ENCODE measurements at regions not wholly inside any gene's neighbourhood (a gene's known extent, or its start where the extent isn't known, plus 50 kb on each side); places are given as distances from the start of the nearest gene placed in this dataset.

GRCh38 chr2:58985541-58985940, 744.4 kb upstream of the FANCL start:
- POLR2A ChIA-PET (ENCODE audit: unreplicated experiment) = no interaction called here
- Histone ChIP-seq H2AFZ (no peak overlapping the region), H3F3A (ENCODE audit: insufficient read depth, low read depth) (no peaks in the 10 kb centered on the region), H3K4me3 (no peak overlapping the region), H3K79me2 (ENCODE audit: low read depth) (no peaks in the 10 kb centered on the region), H3K4me2 (no peak overlapping the region), H4K20me1 (ENCODE audit: insufficient read depth) (no peaks in the 10 kb centered on the region), H3K4me1 (replicated peaks; ENCODE audit: insufficient read depth) (no peaks in the 10 kb centered on the region), H3K9me2 (ENCODE audit: insufficient read depth) (no peaks in the 10 kb centered on the region), H3K27ac (no peak overlapping the region), H3K36me3 (ENCODE audit: low read depth) (no peaks in the 10 kb centered on the region), H3K9me3 (ENCODE audit: insufficient read depth, low read depth) (no peaks in the 10 kb centered on the region), H3K27me3 (ENCODE audit: insufficient read depth, low read depth) (peaks cover 22% of the 10 kb centered on the region)
- intact Hi-C loops (cut with micrococcal nuclease; ENCODE audit: unreplicated experiment) = no loop called here
- BruUV-seq (replicated peaks) = no TSS peak
- no peak for TF ChIP-seq CTCF (conservative IDR thresholded peaks at IDR 0.05)
- no peak for TF ChIP-seq EZH2 (IDR thresholded peaks at IDR 0.05; ENCODE audit: low read depth)
- CTCF ChIA-PET = no interaction called here
- DNase-seq = no peak

DNA sequence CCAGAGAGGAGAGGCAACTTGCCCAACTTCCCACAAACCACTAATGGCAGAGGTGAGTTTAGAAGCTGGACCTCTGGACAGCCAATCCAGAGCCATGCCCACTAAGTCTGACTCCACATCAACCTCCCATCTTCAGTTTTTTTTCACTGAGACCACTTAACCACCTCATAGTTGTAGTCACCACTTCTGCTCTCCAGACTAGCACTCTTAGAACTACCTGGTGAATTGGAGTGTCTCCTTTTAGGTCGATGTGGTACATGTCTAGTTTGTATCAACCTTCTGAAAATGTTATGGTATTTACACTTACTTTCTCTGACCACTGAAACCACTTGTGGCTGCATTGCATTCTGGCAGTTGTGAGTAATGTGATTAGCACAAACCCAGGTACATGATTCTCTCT, 743.6 kb upstream of the FANCL start:
- no peaks in the 10 kb centered on the region for H3K9me3 ChIP-seq (ENCODE audit: insufficient read depth, low read depth)
- no peak overlapping the region for H3K4me2 ChIP-seq
- no peaks in the 10 kb centered on the region for H3K36me3 ChIP-seq (ENCODE audit: low read depth)
- H3F3A ChIP-seq (ENCODE audit: insufficient read depth, low read depth) = no peaks in the 10 kb centered on the region
- no peaks in the 10 kb centered on the region for H4K20me1 ChIP-seq (ENCODE audit: insufficient read depth)
- intact Hi-C loops (cut with micrococcal nuclease; ENCODE audit: unreplicated experiment) = no loop called here
- H3K9me2 ChIP-seq (ENCODE audit: insufficient read depth) = no peaks in the 10 kb centered on the region
- no peak overlapping the region for H3K27ac ChIP-seq
- ChIA-PET POLR2A (ENCODE audit: unreplicated experiment) (no interaction called here), CTCF (no interaction called here)
- no peaks in the 10 kb centered on the region for H3K4me1 ChIP-seq (replicated peaks; ENCODE audit: insufficient read depth)
- H3K4me3 ChIP-seq = no peak overlapping the region
- DNase-seq = no peak
- TF ChIP-seq CTCF (conservative IDR thresholded peaks at IDR 0.05) (no peak), EZH2 (IDR thresholded peaks at IDR 0.05; ENCODE audit: low read depth) (no peak)
- no TSS peak for BruUV-seq (replicated peaks)
- H2AFZ ChIP-seq = no peak overlapping the region
- H3K79me2 ChIP-seq (ENCODE audit: low read depth) = no peaks in the 10 kb centered on the region
- H3K27me3 ChIP-seq (ENCODE audit: insufficient read depth, low read depth) = peaks cover 23% of the 10 kb centered on the region

DNA sequence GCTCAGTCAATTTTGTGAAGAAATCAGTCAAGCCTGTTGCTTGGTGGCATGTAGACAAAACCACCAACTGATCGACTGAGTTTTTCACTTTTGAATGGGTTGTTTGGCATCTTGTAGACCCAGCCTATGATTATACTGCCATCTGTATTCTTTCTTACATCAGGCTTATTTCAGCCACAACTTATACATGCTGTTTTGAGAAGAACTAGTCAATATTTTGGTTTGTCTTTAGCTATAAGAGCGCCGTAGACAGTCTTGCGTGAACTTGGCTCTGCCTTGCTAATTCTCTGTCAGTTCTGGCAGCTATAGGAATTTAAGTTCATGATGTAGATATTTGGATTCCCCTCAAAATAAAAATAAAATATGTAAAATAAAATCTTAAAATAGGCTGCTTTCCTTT, 742.0 kb upstream of the FANCL start:
- H3K27me3 ChIP-seq (ENCODE audit: insufficient read depth, low read depth) = peaks cover 23% of the 10 kb centered on the region
- ChIA-PET POLR2A (ENCODE audit: unreplicated experiment) (no interaction called here), CTCF (no interaction called here)
- H3K4me3 ChIP-seq = no peak overlapping the region
- DNase-seq = no peak
- intact Hi-C loops (cut with micrococcal nuclease; ENCODE audit: unreplicated experiment) = no loop called here
- no peaks in the 10 kb centered on the region for H3K9me3 ChIP-seq (ENCODE audit: insufficient read depth, low read depth)
- no peaks in the 10 kb centered on the region for H3F3A ChIP-seq (ENCODE audit: insufficient read depth, low read depth)
- H3K36me3 ChIP-seq (ENCODE audit: low read depth) = no peaks in the 10 kb centered on the region
- no peaks in the 10 kb centered on the region for H3K4me1 ChIP-seq (replicated peaks; ENCODE audit: insufficient read depth)
- no peaks in the 10 kb centered on the region for H3K79me2 ChIP-seq (ENCODE audit: low read depth)
- no peak overlapping the region for H3K27ac ChIP-seq
- BruUV-seq (replicated peaks) = no TSS peak
- H3K9me2 ChIP-seq (ENCODE audit: insufficient read depth) = no peaks in the 10 kb centered on the region
- no peaks in the 10 kb centered on the region for H4K20me1 ChIP-seq (ENCODE audit: insufficient read depth)
- H3K4me2 ChIP-seq = no peak overlapping the region
- H2AFZ ChIP-seq = no peak overlapping the region
- no peak for TF ChIP-seq EZH2 (IDR thresholded peaks at IDR 0.05; ENCODE audit: low read depth)
- no peak for TF ChIP-seq CTCF (conservative IDR thresholded peaks at IDR 0.05)

Measured in PC-9 (cell line).